ENCODE measurements at regions not wholly inside any gene's neighbourhood (a gene's known extent, or its start where the extent isn't known, plus 50 kb on each side); places are given as distances from the start of the nearest gene placed in this dataset.

DNA sequence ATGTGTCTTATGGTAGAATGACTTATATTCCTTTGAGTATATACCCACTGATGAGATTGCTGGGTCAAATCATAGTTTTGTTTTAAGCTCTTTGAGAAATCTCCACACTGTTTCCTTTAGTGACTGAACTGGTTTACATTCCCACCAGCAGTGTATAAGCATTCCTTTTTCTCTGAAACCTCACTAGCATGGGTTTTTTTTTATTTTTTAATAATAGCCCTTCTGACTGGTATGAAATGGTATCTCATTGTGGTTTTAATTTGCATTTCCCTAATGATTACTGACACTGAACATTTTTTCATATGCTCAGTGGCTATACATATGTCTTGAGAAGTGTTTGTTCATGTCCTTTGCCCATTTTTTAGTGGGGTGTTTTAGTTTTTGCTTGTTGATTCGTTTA lies 494.3 kb downstream of the SQOR start:
- TF ChIP-seq, protein P1, sequence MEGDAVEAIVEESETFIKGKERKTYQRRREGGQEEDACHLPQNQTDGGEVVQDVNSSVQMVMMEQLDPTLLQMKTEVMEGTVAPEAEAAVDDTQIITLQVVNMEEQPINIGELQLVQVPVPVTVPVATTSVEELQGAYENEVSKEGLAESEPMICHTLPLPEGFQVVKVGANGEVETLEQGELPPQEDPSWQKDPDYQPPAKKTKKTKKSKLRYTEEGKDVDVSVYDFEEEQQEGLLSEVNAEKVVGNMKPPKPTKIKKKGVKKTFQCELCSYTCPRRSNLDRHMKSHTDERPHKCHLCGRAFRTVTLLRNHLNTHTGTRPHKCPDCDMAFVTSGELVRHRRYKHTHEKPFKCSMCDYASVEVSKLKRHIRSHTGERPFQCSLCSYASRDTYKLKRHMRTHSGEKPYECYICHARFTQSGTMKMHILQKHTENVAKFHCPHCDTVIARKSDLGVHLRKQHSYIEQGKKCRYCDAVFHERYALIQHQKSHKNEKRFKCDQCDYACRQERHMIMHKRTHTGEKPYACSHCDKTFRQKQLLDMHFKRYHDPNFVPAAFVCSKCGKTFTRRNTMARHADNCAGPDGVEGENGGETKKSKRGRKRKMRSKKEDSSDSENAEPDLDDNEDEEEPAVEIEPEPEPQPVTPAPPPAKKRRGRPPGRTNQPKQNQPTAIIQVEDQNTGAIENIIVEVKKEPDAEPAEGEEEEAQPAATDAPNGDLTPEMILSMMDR (IDR thresholded peaks at IDR 0.05), result no peak
- no peak for TF ChIP-seq ZFX (IDR thresholded peaks at IDR 0.05; ENCODE audit: borderline replicate concordance)
